ENCODE measurements at regions not wholly inside any gene's neighbourhood (a gene's known extent, or its start where the extent isn't known, plus 50 kb on each side); places are given as distances from the start of the nearest gene placed in this dataset.

DNA sequence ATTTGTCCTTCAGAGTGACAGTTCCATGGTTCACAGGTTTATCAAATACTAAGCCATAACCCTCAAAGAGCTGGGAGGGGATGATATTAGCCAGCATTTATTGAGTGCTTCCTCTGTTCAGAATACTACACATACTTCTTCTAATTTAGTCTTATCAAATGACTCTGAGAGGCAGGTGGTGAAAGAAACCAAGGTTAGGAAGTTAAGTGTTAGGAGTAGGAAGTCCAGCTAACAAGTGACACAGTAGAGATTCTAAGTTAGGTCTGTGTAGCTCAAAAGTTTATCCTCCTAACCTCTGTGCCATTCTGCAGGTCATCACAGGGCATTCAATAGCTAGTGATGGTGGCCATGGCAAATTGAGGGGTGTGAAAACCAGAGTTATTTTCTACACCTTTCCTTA lies 198.3 kb upstream of the MID1 start:
- Mint-ChIP-seq H3K9me3 (no peaks in the 10 kb centered on the region), H3K27ac (no peak overlapping the region), H3K36me3 (ENCODE audit: low read depth) (no peaks in the 10 kb centered on the region), H3K27me3 (no peaks in the 10 kb centered on the region), H3K4me3 (no peak overlapping the region), H3K4me1 (no peaks in the 10 kb centered on the region)
- no peak for DNase-seq
- ATAC-seq, result no peak

DNA sequence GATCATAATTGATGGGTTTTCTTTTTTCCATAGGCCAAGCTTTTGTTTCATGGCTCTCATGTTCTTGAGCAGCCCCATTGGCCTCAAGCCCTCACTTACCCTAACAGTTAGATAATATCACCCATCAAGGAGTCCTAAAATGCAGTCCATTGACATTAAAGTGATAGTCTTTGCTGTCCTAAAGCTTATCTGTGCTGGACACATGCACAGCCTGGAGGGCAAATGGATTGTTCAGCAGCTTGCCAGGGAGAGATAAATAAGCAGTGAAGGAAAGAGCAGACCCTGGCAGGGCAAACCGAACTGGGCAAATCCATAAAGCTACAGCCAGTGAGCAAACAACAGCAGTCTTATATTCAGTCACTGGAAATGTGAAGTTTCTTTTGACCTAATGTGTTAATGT lies 199.6 kb upstream of the MID1 start:
- no peak for DNase-seq
- Mint-ChIP-seq H3K27ac (no peak overlapping the region), H3K9me3 (no peaks in the 10 kb centered on the region), H3K4me3 (no peak overlapping the region), H3K36me3 (ENCODE audit: low read depth) (no peaks in the 10 kb centered on the region), H3K27me3 (no peaks in the 10 kb centered on the region), H3K4me1 (no peaks in the 10 kb centered on the region)
- no peak for ATAC-seq

DNA sequence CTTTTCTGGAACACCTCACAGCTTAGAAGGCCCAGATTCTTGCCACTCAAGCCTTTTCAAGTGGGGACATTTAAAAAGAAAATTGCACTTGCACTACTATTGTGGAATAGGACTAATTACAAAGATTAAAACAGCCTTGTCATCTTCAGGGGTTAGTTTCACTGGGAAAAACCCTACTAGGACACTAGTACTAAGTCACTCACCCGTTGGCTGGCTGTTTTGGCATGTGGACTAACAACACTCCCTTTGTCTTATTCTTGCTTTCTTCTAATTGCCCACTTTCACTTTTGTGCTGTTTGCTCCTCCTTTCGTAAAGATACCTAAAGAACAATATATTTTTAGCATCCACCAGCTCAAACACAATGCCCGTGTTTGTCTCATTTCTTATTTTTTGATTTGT lies 200.9 kb upstream of the MID1 start:
- DNase-seq (no peak), ATAC-seq (no peak)
- no peaks in the 10 kb centered on the region for H3K9me3 Mint-ChIP-seq
- no peaks in the 10 kb centered on the region for H3K4me1 Mint-ChIP-seq
- H3K4me3 Mint-ChIP-seq, result no peak overlapping the region
- no peaks in the 10 kb centered on the region for H3K36me3 Mint-ChIP-seq (ENCODE audit: low read depth)
- no peak overlapping the region for H3K27ac Mint-ChIP-seq
- H3K27me3 Mint-ChIP-seq, result no peaks in the 10 kb centered on the region

DNA sequence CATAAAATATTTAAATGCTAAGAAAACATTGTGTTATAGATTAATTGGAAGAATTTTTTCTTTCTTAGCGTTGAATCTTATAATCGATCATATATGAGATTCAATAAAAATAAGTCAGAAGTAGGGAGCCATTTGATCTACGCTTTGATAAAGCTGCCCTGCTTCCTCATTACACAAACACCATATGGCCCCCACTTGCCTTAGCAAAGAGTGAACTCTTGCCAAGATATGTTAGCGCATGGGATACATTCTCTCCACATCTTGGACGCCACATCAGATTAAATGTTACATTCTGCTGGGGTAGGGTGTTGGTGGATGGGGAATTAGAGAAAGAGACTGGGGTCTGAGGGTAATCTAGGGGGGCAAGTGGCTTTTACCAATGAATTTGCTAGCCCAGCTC lies 207.7 kb upstream of the MID1 start:
- DNase-seq (no peak), ATAC-seq (no peak)
- Mint-ChIP-seq H3K27me3 (no peaks in the 10 kb centered on the region), H3K4me3 (no peak overlapping the region), H3K27ac (no peak overlapping the region), H3K4me1 (no peaks in the 10 kb centered on the region), H3K9me3 (no peaks in the 10 kb centered on the region), H3K36me3 (ENCODE audit: low read depth) (no peaks in the 10 kb centered on the region)

DNA sequence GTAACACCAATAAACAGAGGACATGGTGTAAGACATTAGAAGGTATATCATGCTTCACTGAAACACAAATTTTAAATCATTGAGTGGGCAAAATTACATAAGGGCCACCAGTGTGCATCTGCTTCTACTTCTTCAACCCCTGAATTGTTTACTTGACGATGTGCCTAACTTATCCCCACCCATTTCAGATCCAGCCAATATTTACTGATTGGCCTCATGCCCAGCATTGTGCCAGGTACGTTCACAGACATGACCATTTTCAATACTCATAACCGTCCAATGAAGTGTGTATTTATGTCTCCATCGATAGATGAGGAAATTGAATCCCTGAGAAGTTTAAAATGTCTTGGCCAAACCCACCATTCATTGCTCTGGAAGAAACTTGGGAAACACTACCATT lies 208.3 kb upstream of the MID1 start:
- Mint-ChIP-seq H3K27ac (no peak overlapping the region), H3K27me3 (no peaks in the 10 kb centered on the region), H3K4me3 (no peak overlapping the region), H3K4me1 (no peaks in the 10 kb centered on the region), H3K36me3 (ENCODE audit: low read depth) (no peaks in the 10 kb centered on the region), H3K9me3 (no peaks in the 10 kb centered on the region)
- ATAC-seq (no peak), DNase-seq (no peak)

- Mint-ChIP-seq H3K4me3 (no peak overlapping the region), H3K4me1 (no peaks in the 10 kb centered on the region), H3K9me3 (no peaks in the 10 kb centered on the region), H3K36me3 (ENCODE audit: low read depth) (no peaks in the 10 kb centered on the region), H3K27me3 (no peaks in the 10 kb centered on the region), H3K27ac (no peak overlapping the region)
- ATAC-seq (no peak), DNase-seq (no peak)
Observed at GRCh38 chrX:10831716-10832502, 211.5 kb upstream of the MID1 start.

- Mint-ChIP-seq H3K36me3 (ENCODE audit: low read depth) (no peaks in the 10 kb centered on the region), H3K27ac (no peak overlapping the region), H3K9me3 (no peaks in the 10 kb centered on the region), H3K27me3 (no peaks in the 10 kb centered on the region), H3K4me3 (no peak overlapping the region), H3K4me1 (no peaks in the 10 kb centered on the region)
- DNase-seq (no peak), ATAC-seq (no peak)
Observed at GRCh38 chrX:10833299-10834169, 213.1 kb upstream of the MID1 start.

DNA sequence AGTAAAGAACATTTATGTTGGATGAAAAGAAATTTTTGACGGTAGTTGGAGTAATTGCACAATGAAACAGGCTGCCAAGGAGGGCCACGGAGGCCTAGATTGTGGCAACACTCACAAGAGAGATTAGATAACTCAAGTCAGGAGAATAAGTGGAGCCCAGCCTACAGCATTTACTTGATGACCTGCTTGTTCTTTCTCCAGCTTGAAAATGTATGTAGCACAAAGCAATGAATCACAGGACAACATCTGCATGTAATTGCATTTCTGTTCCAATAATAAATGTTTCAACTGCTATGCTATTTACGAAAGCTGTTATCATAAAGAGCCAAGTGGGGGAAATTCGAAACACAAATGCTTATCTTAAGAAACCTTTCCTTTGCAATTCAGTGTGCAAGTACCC lies 221.2 kb upstream of the MID1 start:
- no peak overlapping the region for H3K27ac Mint-ChIP-seq
- H3K4me3 Mint-ChIP-seq, result no peak overlapping the region
- H3K9me3 Mint-ChIP-seq, result no peaks in the 10 kb centered on the region
- DNase-seq (no peak), ATAC-seq (no peak)
- no peaks in the 10 kb centered on the region for H3K4me1 Mint-ChIP-seq
- no peaks in the 10 kb centered on the region for H3K36me3 Mint-ChIP-seq (ENCODE audit: low read depth)
- H3K27me3 Mint-ChIP-seq, result no peaks in the 10 kb centered on the region

- no peak for ATAC-seq
- Mint-ChIP-seq H3K27me3 (no peaks in the 10 kb centered on the region), H3K4me3 (no peak overlapping the region), H3K9me3 (no peaks in the 10 kb centered on the region), H3K4me1 (no peaks in the 10 kb centered on the region), H3K36me3 (ENCODE audit: low read depth) (no peaks in the 10 kb centered on the region), H3K27ac (no peak overlapping the region)
- no peak for DNase-seq
Observed at GRCh38 chrX:10842646-10843045, 222.3 kb upstream of the MID1 start.

- Mint-ChIP-seq H3K4me1 (no peaks in the 10 kb centered on the region), H3K9me3 (no peaks in the 10 kb centered on the region), H3K36me3 (ENCODE audit: low read depth) (no peaks in the 10 kb centered on the region), H3K27ac (no peak overlapping the region), H3K4me3 (no peak overlapping the region), H3K27me3 (no peaks in the 10 kb centered on the region)
- ATAC-seq, result no peak
- no peak for DNase-seq
Observed at GRCh38 chrX:10847333-10847732, 226.9 kb upstream of the MID1 start.

DNA sequence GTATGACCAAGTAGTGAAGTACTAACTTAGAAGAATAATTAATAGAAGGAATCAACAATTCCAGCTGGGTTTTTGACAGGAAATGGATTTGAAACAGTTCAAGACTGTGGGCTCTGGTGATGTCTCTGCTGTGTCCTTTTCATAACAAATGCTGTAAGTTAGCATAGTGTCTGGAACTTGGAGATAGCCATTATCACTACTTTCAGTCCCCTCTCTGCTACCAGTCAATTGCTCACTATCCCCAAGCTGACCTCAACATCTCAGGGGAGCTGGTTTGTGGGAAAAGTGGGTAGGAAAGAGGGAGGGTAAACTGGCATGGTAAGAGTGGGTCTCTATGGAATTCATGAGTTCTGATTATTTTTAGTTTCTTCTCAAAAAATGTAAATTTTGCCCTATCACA lies 231.4 kb upstream of the MID1 start:
- H3K9me3 Mint-ChIP-seq, result no peaks in the 10 kb centered on the region
- H3K27ac Mint-ChIP-seq, result no peak overlapping the region
- H3K36me3 Mint-ChIP-seq (ENCODE audit: low read depth), result no peaks in the 10 kb centered on the region
- H3K4me1 Mint-ChIP-seq, result no peaks in the 10 kb centered on the region
- no peak overlapping the region for H3K4me3 Mint-ChIP-seq
- H3K27me3 Mint-ChIP-seq, result no peaks in the 10 kb centered on the region
- DNase-seq (no peak), ATAC-seq (no peak)

- H3K4me3 Mint-ChIP-seq, result no peak overlapping the region
- no peak for ATAC-seq
- no peaks in the 10 kb centered on the region for H3K36me3 Mint-ChIP-seq (ENCODE audit: low read depth)
- H3K27me3 Mint-ChIP-seq, result no peaks in the 10 kb centered on the region
- H3K9me3 Mint-ChIP-seq, result no peaks in the 10 kb centered on the region
- DNase-seq, result no peak
- H3K27ac Mint-ChIP-seq, result no peak overlapping the region
- no peaks in the 10 kb centered on the region for H3K4me1 Mint-ChIP-seq
Observed at GRCh38 chrX:10854594-10854993, 234.2 kb upstream of the MID1 start.

GRCh38 chrX:10855845-10856244 lies 235.5 kb upstream of the MID1 start:
- no peaks in the 10 kb centered on the region for H3K4me1 Mint-ChIP-seq
- H3K36me3 Mint-ChIP-seq (ENCODE audit: low read depth), result no peaks in the 10 kb centered on the region
- H3K4me3 Mint-ChIP-seq, result no peak overlapping the region

GRCh38 chrX:10856797-10857196 lies 236.4 kb upstream of the MID1 start:
- DNase-seq (no peak), ATAC-seq (no peak)
- Mint-ChIP-seq H3K36me3 (ENCODE audit: low read depth) (no peaks in the 10 kb centered on the region), H3K27me3 (no peaks in the 10 kb centered on the region), H3K4me1 (no peaks in the 10 kb centered on the region), H3K9me3 (no peaks in the 10 kb centered on the region), H3K4me3 (no peak overlapping the region), H3K27ac (no peak overlapping the region)

More at GRCh38 chrX:10855845-10856244, 235.5 kb upstream of the MID1 start:
- no peak for DNase-seq
- no peaks in the 10 kb centered on the region for H3K27me3 Mint-ChIP-seq
- no peak for ATAC-seq
- H3K27ac Mint-ChIP-seq, result no peak overlapping the region
- no peaks in the 10 kb centered on the region for H3K9me3 Mint-ChIP-seq

- H3K27ac Mint-ChIP-seq, result no peak overlapping the region
- no peak for ATAC-seq
- no peaks in the 10 kb centered on the region for H3K27me3 Mint-ChIP-seq
- H3K36me3 Mint-ChIP-seq (ENCODE audit: low read depth), result no peaks in the 10 kb centered on the region
- H3K4me3 Mint-ChIP-seq, result no peak overlapping the region
- no peaks in the 10 kb centered on the region for H3K4me1 Mint-ChIP-seq
- DNase-seq, result no peak
- no peaks in the 10 kb centered on the region for H3K9me3 Mint-ChIP-seq
Observed at GRCh38 chrX:10859353-10859752, 239.0 kb upstream of the MID1 start.
